ENCODE measurements at regions not wholly inside any gene's neighbourhood (a gene's known extent, or its start where the extent isn't known, plus 50 kb on each side); places are given as distances from the start of the nearest gene placed in this dataset.
A peak's percentile ranks its signal among the peaks of the same experiment; 100 is the strongest.
"Not testable (repeated sequence)": the region's sequence is repeated elsewhere in the genome, so short reads cannot be mapped to it uniquely, and the experiment has no call there.

DNA sequence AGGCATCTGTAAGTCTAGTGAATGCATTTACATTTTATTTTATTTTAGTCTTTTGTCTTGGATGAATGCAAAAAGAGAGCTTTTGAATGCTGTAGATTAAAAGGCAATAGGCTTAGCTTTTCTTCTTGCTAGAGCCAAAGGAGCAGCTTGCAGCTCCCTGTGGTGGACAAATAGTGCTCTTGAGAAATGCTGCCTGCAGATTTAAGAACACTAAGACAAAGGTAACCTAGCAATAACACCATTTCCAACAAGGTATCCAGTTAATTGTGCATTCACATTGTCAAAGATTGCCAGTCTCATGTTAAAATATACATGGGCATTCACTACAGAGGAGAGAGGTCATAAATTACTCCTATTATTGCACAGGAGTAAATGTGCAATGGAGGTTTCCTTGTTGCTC, 859.2 kb upstream of the PRKX start:
- no peak overlapping the region for H3K4me3 Mint-ChIP-seq (ENCODE audit: unreplicated experiment)
- TF ChIP-seq, protein P1, sequence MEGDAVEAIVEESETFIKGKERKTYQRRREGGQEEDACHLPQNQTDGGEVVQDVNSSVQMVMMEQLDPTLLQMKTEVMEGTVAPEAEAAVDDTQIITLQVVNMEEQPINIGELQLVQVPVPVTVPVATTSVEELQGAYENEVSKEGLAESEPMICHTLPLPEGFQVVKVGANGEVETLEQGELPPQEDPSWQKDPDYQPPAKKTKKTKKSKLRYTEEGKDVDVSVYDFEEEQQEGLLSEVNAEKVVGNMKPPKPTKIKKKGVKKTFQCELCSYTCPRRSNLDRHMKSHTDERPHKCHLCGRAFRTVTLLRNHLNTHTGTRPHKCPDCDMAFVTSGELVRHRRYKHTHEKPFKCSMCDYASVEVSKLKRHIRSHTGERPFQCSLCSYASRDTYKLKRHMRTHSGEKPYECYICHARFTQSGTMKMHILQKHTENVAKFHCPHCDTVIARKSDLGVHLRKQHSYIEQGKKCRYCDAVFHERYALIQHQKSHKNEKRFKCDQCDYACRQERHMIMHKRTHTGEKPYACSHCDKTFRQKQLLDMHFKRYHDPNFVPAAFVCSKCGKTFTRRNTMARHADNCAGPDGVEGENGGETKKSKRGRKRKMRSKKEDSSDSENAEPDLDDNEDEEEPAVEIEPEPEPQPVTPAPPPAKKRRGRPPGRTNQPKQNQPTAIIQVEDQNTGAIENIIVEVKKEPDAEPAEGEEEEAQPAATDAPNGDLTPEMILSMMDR (IDR thresholded peaks at IDR 0.05), result no peak
- no peaks in the 10 kb centered on the region for H3K4me1 Mint-ChIP-seq (ENCODE audit: unreplicated experiment)
- H3K36me3 Mint-ChIP-seq (ENCODE audit: unreplicated experiment), result no peaks in the 10 kb centered on the region
- no peak overlapping the region for H3K27ac Mint-ChIP-seq (ENCODE audit: unreplicated experiment)
- DNase-seq (ENCODE audit: extremely low spot score, unreplicated experiment), result no peak
- H3K27me3 Mint-ChIP-seq (ENCODE audit: unreplicated experiment), result no peaks in the 10 kb centered on the region
- peaks cover 21% of the 10 kb centered on the region for H3K9me3 Mint-ChIP-seq (ENCODE audit: unreplicated experiment)

DNA sequence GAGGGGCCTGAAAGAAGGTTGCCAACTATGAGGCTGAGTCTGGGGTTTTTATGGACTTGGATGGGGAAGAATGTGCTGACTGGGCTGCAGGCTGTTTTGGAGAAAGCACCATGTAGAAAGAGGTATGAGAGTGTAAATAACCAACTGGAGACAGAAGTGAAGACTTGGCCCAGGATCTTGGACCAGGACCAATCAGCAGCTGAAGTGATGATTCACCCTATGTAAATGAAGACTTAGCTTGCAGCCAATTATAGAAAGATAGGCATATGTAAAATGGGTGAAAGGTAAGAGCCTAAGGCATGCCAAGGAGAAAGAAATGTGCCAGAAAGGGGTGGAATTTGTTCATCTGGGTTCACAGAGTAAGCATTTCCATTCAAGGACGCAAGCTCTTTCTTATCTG, 856.7 kb upstream of the PRKX start:
- no peaks in the 10 kb centered on the region for H3K27me3 Mint-ChIP-seq (ENCODE audit: unreplicated experiment)
- H3K9me3 Mint-ChIP-seq (ENCODE audit: unreplicated experiment), result peaks cover 22% of the 10 kb centered on the region
- no peaks in the 10 kb centered on the region for H3K4me1 Mint-ChIP-seq (ENCODE audit: unreplicated experiment)
- TF ChIP-seq, protein P1 (IDR thresholded peaks at IDR 0.05), result no peak
- no peak overlapping the region for H3K27ac Mint-ChIP-seq (ENCODE audit: unreplicated experiment)
- H3K36me3 Mint-ChIP-seq (ENCODE audit: unreplicated experiment), result no peaks in the 10 kb centered on the region
- no peak overlapping the region for H3K4me3 Mint-ChIP-seq (ENCODE audit: unreplicated experiment)
- DNase-seq (ENCODE audit: extremely low spot score, unreplicated experiment), result no peak

DNA sequence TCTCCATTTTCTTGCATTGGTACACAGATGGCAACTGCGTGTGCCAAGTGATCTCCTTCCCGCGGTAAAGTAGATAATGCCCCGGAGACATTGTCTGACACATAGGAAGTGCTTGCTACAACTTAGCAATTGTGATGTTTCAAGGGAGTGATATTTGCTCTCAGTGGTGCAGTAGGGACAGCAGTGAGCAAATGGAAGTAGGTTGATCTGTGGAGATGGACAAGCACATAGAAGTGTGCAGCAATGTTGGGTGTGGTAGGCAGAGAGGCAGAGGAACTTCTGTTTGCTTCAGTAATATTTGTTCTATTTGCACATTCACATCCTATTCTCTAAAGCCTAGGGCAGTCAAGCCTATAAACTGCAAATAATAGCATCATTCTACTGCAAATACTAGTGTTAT, 846.7 kb upstream of the PRKX start:
- Mint-ChIP-seq H3K36me3 (ENCODE audit: unreplicated experiment) (no peaks in the 10 kb centered on the region), H3K27me3 (ENCODE audit: unreplicated experiment) (no peaks in the 10 kb centered on the region), H3K27ac (ENCODE audit: unreplicated experiment) (no peak overlapping the region), H3K4me3 (ENCODE audit: unreplicated experiment) (no peak overlapping the region), H3K4me1 (ENCODE audit: unreplicated experiment) (no peaks in the 10 kb centered on the region), H3K9me3 (ENCODE audit: unreplicated experiment) (peaks cover 15% of the 10 kb centered on the region)
- TF ChIP-seq, protein P1 (IDR thresholded peaks at IDR 0.05), result no peak
- DNase-seq (ENCODE audit: extremely low spot score, unreplicated experiment), result no peak

DNA sequence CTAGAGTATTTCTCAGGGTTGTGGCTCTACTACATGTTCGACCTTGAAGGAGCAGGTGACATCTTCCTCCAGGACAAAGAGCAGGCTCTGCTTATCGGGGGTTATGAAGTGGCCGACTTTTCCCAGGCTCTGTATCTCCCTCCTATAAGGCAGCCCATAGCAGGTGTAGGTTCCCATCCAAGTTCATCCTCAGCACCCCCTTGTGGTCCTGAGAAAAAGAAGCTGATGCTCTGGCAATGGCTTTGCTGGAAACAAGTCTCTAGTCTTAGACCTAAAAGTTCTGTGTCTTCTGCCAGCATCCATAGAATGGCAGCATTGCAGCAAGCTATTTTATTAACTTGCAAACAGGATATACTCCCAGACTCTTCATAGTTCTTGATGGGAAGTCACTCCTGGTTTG, 836.6 kb upstream of the PRKX start:
- no peaks in the 10 kb centered on the region for H3K4me1 Mint-ChIP-seq (ENCODE audit: unreplicated experiment)
- no peaks in the 10 kb centered on the region for H3K27me3 Mint-ChIP-seq (ENCODE audit: unreplicated experiment)
- TF ChIP-seq, protein P1 (IDR thresholded peaks at IDR 0.05), result no peak
- no peak overlapping the region for H3K4me3 Mint-ChIP-seq (ENCODE audit: unreplicated experiment)
- H3K36me3 Mint-ChIP-seq (ENCODE audit: unreplicated experiment), result no peaks in the 10 kb centered on the region
- H3K9me3 Mint-ChIP-seq (ENCODE audit: unreplicated experiment), result no peaks in the 10 kb centered on the region
- no peak overlapping the region for H3K27ac Mint-ChIP-seq (ENCODE audit: unreplicated experiment)
- DNase-seq (ENCODE audit: extremely low spot score, unreplicated experiment), result no peak

DNA sequence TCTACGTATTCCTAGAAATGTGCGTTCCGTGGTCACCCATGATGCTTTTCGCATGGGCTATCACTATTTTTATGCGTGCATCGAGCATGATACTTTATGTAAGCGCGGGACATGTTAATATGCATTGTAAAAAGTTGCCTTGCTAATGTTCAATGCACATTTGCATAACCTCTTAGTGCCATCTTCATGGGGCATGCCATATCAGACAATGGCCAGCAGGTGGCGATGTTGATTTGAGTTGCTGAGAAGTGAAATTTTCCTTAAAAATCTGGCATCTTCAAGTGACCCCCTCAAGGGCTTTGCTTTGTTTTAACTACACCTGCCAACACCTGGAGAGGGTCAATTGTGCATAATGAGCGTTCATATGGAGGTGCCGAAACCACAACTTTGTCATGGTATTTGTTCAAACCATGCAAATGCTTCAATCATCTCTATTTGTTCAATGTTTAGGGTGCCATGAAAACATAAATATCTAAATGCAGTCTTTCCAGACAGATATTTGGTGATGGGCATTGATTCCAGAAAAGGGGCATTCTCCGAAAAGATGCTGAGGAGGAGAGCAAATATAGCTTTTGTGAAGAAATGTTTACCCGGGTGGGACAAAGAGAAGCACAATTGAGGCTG, 833.9 kb upstream of the PRKX start:
- no peak for DNase-seq (ENCODE audit: extremely low spot score, unreplicated experiment)
- H3K27me3 Mint-ChIP-seq (ENCODE audit: unreplicated experiment), result no peaks in the 10 kb centered on the region
- TF ChIP-seq, protein P1 (IDR thresholded peaks at IDR 0.05), result peak; percentile 83
- no peaks in the 10 kb centered on the region for H3K9me3 Mint-ChIP-seq (ENCODE audit: unreplicated experiment)
- H3K4me1 Mint-ChIP-seq (ENCODE audit: unreplicated experiment), result no peaks in the 10 kb centered on the region
- H3K4me3 Mint-ChIP-seq (ENCODE audit: unreplicated experiment), result no peak overlapping the region
- H3K27ac Mint-ChIP-seq (ENCODE audit: unreplicated experiment), result no peak overlapping the region
- no peaks in the 10 kb centered on the region for H3K36me3 Mint-ChIP-seq (ENCODE audit: unreplicated experiment)

DNA sequence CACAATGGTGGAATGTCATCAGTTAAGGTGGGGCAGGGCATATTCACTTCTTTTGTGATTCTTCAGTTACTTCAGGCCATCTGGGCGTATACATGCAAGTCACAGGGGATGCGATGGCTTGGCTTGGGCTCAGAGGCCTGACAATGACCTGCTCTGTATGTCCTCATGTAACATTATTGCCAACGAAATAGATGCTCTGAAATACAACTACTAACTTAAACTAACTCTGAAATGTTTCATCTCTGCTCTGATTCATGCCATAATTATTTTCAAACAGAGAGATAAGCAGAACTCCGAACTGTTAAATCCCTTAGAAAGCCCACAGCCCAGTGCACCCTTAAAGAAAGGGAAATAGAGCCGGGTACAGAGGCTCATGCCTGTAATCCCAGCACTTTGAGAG, 832.7 kb upstream of the PRKX start:
- DNase-seq (ENCODE audit: extremely low spot score, unreplicated experiment); H3K4me1 Mint-ChIP-seq (ENCODE audit: unreplicated experiment); H3K9me3 Mint-ChIP-seq (ENCODE audit: unreplicated experiment); H3K27ac Mint-ChIP-seq (ENCODE audit: unreplicated experiment); H3K27me3 Mint-ChIP-seq (ENCODE audit: unreplicated experiment); H3K36me3 Mint-ChIP-seq (ENCODE audit: unreplicated experiment); H3K4me3 Mint-ChIP-seq (ENCODE audit: unreplicated experiment): not testable (repeated sequence)
